Caco-2 (cell line): ENCODE measurements at regions not wholly inside any gene's neighbourhood (a gene's known extent, or its start where the extent isn't known, plus 50 kb on each side); places are given as distances from the start of the nearest gene placed in this dataset.

Experiments
- BruUV-seq: library from RNA; stranded (reverse); fragments of 400-500 nt; replicated peaks from 2 replicates; lab custom pipeline; 2021; lab: Mats Ljungman, UMichigan
- CTCF ChIA-PET: fragments of 300-600 bp; sonication (Branson Sonifier 250); formaldehyde crosslinking; loops from one replicate; lab custom pipeline; 2022; ENCODE audit warnings: antibody characterized with exemption; lab: Charles Lee
- POLR2A ChIA-PET: fragments of 300-600 bp; sonication (Branson Sonifier 250); formaldehyde crosslinking; loops from one replicate; lab custom pipeline; 2022; ENCODE audit warnings: antibody characterized with exemption; lab: Charles Lee
- DNase-seq, 2 experiments: peaks; one replicate each; pipeline versions ENCODE4 v3.0.0 to v3.0.0-alpha.2; 2020 to 2022
- H3K27me3 ChIP-seq: replicated peaks from 2 replicates; pipeline ENCODE4 v1.6.0; 2011; ENCODE audit warnings: low read length; ENCODE audit not compliant: control insufficient read depth, insufficient read depth
- H3K36me3 ChIP-seq: 2 replicates; pipeline ENCODE4 v1.5.1; 2011; ENCODE audit warnings: low read length; ENCODE audit not compliant: control insufficient read depth, insufficient read depth
- H3K4me1 ChIP-seq: fragments of 250-450 bp; sonication (Bioruptor Pico); 2 replicates; pipeline ENCODE4 v1.5.1; 2020; ENCODE audit warnings: mild to moderate bottlenecking
- H3K4me3 ChIP-seq: 2 replicates; pipeline ENCODE4 v1.5.1; 2011; ENCODE audit warnings: low read depth, mild to moderate bottlenecking, control low read depth, low read length
- H3K9me3 ChIP-seq: fragments of 250-450 bp; sonication (Bioruptor Pico); 2 replicates; pipeline ENCODE4 v1.5.1; 2020; ENCODE audit warnings: mild to moderate bottlenecking, moderate library complexity
- H3K27ac Mint-ChIP-seq: one replicate; pipeline ENCODE4 v1.8.0; 2022; ENCODE audit warnings: mixed read lengths; ENCODE audit not compliant: unreplicated experiment
- H3K27me3 Mint-ChIP-seq: one replicate; pipeline ENCODE4 v1.8.0; 2022; ENCODE audit warnings: mixed read lengths; ENCODE audit not compliant: insufficient read depth, unreplicated experiment
- H3K36me3 Mint-ChIP-seq: one replicate; pipeline ENCODE4 v1.8.0; 2022; ENCODE audit warnings: mild to moderate bottlenecking, mixed read lengths; ENCODE audit not compliant: insufficient read depth, unreplicated experiment
- H3K4me1 Mint-ChIP-seq: one replicate; pipeline ENCODE4 v1.8.0; 2022; ENCODE audit warnings: low read depth, mixed read lengths; ENCODE audit not compliant: unreplicated experiment
- H3K4me3 Mint-ChIP-seq: one replicate; pipeline ENCODE4 v1.8.0; 2022; ENCODE audit warnings: mild to moderate bottlenecking, moderate library complexity, mixed read lengths; ENCODE audit not compliant: unreplicated experiment
- H3K9me3 Mint-ChIP-seq: one replicate; pipeline ENCODE4 v1.8.0; 2022; ENCODE audit warnings: mixed read lengths; ENCODE audit not compliant: unreplicated experiment
- CTCF ChIP-seq, 2 experiments: fragments of 200-600 bp in 1 of 2; IDR thresholded peaks; 1 replicate in 1 of 2; 2 replicates in 1 of 2; pipeline versions ENCODE4 v1.5.1 to v1.8.0; 2011 to 2022; ENCODE audit warnings: antibody characterized with exemption in 1 of 2, control low read depth in 1 of 2, inconsistent platforms in 1 of 2, low read depth in 1 of 2, low read length in 1 of 2, mild to moderate bottlenecking in 1 of 2, moderate library complexity in 1 of 2; ENCODE audit not compliant: insufficient read depth in 1 of 2, severe bottlenecking in 1 of 2, unreplicated experiment in 1 of 2
- intact Hi-C: fragments of 100-400 bp; cut with micrococcal nuclease; formaldehyde crosslinking; loops from one replicate; pipeline ENCODE4 v1.10.0; 2022; ENCODE audit not compliant: unreplicated experiment

- ChIA-PET POLR2A (no interaction called here), CTCF (no interaction called here)
- Histone ChIP-seq H3K4me3 (no peak overlapping the region), H3K27me3 (no peaks in the 10 kb centered on the region), H3K36me3 (no peaks in the 10 kb centered on the region), H3K9me3 (no peaks in the 10 kb centered on the region), H3K4me1 (no peaks in the 10 kb centered on the region)
- TF ChIP-seq CTCF (IDR thresholded peaks at IDR 0.05; ENCODE audit: insufficient read depth in 1 of 2, low read depth in 1 of 2, low read length in 1 of 2, severe bottlenecking in 1 of 2, unreplicated experiment in 1 of 2): no peak
- Mint-ChIP-seq H3K27me3 (peaks cover 3% of the 10 kb centered on the region), H3K27ac (no peak overlapping the region), H3K36me3 (no peaks in the 10 kb centered on the region), H3K9me3 (no peaks in the 10 kb centered on the region), H3K4me1 (no peaks in the 10 kb centered on the region), H3K4me3 (no peak overlapping the region)
- BruUV-seq: no TSS peak
- no peak for DNase-seq
- intact Hi-C loops: no loop called here
These were observed 741.3 kb downstream of the GALR1 start for GRCh38 chr18:77990901-77991300.

- Histone ChIP-seq H3K9me3 (no peaks in the 10 kb centered on the region), H3K36me3 (no peaks in the 10 kb centered on the region), H3K4me1 (no peaks in the 10 kb centered on the region), H3K27me3 (no peaks in the 10 kb centered on the region), H3K4me3 (no peak overlapping the region)
- TF ChIP-seq CTCF (IDR thresholded peaks at IDR 0.05; ENCODE audit: insufficient read depth in 1 of 2, low read depth in 1 of 2, low read length in 1 of 2, severe bottlenecking in 1 of 2, unreplicated experiment in 1 of 2): no peak
- H3K4me3 Mint-ChIP-seq: no peak overlapping the region
- H3K27me3 Mint-ChIP-seq: peaks cover 3% of the 10 kb centered on the region
- intact Hi-C loops: no loop called here
- BruUV-seq: no TSS peak
- H3K4me1 Mint-ChIP-seq: no peaks in the 10 kb centered on the region
- H3K9me3 Mint-ChIP-seq: no peaks in the 10 kb centered on the region
- POLR2A ChIA-PET: no interaction called here
- no peak overlapping the region for H3K27ac Mint-ChIP-seq
- H3K36me3 Mint-ChIP-seq: no peaks in the 10 kb centered on the region
- DNase-seq: no peak
- CTCF ChIA-PET: no interaction called here
These were observed 742.4 kb downstream of the GALR1 start for GRCh38 chr18:77992057-77992456.

GRCh38 chr18:77993188-77993981 lies 743.7 kb downstream of the GALR1 start:
- H3K36me3 Mint-ChIP-seq: no peaks in the 10 kb centered on the region
- H3K27ac Mint-ChIP-seq: no peak overlapping the region
- Histone ChIP-seq H3K27me3 (no peaks in the 10 kb centered on the region), H3K4me1 (no peaks in the 10 kb centered on the region), H3K9me3 (no peaks in the 10 kb centered on the region), H3K36me3 (no peaks in the 10 kb centered on the region), H3K4me3 (no peak overlapping the region)
- H3K27me3 Mint-ChIP-seq: no peaks in the 10 kb centered on the region
- DNase-seq: no peak
- no peak for TF ChIP-seq CTCF (IDR thresholded peaks at IDR 0.05; ENCODE audit: insufficient read depth in 1 of 2, low read depth in 1 of 2, low read length in 1 of 2, severe bottlenecking in 1 of 2, unreplicated experiment in 1 of 2)
- no TSS peak for BruUV-seq
- no peaks in the 10 kb centered on the region for H3K9me3 Mint-ChIP-seq
- intact Hi-C loops: no loop called here
- no peaks in the 10 kb centered on the region for H3K4me1 Mint-ChIP-seq
- no peak overlapping the region for H3K4me3 Mint-ChIP-seq
- CTCF ChIA-PET: no interaction called here
- POLR2A ChIA-PET: no interaction called here
